C4-2B (cell line): ENCODE measurements at regions not wholly inside any gene's neighbourhood (a gene's known extent, or its start where the extent isn't known, plus 50 kb on each side); places are given as distances from the start of the nearest gene placed in this dataset.

Experiments
- CTCF ChIP-seq: fragments of 450-650 bp; conservative IDR thresholded peaks from 2 replicates; pipeline ENCODE4 v1.5.1; 2017; ENCODE audit warnings: mild to moderate bottlenecking
- ZFX ChIP-seq: fragments of 450-650 bp; IDR thresholded peaks from 2 replicates; pipeline ENCODE4 v1.6.1; 2017

- TF ChIP-seq CTCF: no peak
- no peak for TF ChIP-seq ZFX
Measured at GRCh38 chr10:53402594-53402993, 630.0 kb upstream of the MBL2 start.
